ENCODE measurements at regions not wholly inside any gene's neighbourhood (a gene's known extent, or its start where the extent isn't known, plus 50 kb on each side); places are given as distances from the start of the nearest gene placed in this dataset.

- DNase-seq: no peak
- H3K36me3 Mint-ChIP-seq: no peaks in the 10 kb centered on the region
- Histone ChIP-seq H3K4me1 (ENCODE audit: control insufficient read depth, insufficient read depth, low read length) (no peaks in the 10 kb centered on the region), H3K27ac (ENCODE audit: low read length) (no peak overlapping the region), H3K36me3 (ENCODE audit: control insufficient read depth, insufficient read depth, low read length) (no peaks in the 10 kb centered on the region), H3K27me3 (ENCODE audit: control insufficient read depth, insufficient read depth, low read length) (no peaks in the 10 kb centered on the region), H3K4me3 (ENCODE audit: low read length) (no peak overlapping the region), H3K9me3 (ENCODE audit: control insufficient read depth, insufficient read depth, low read length) (peaks cover 2% of the 10 kb centered on the region)
- no peaks in the 10 kb centered on the region for H3K27me3 Mint-ChIP-seq (ENCODE audit: low read depth in 2 of 2)
- no peak for ATAC-seq
- H3K4me3 Mint-ChIP-seq: no peak overlapping the region
- peaks cover 15 to 21% of the 10 kb centered on the region in 2 donors for H3K9me3 Mint-ChIP-seq
- H3K27ac Mint-ChIP-seq: no peak overlapping the region
- WGBS (ENCODE audit: insufficient coverage): 94% methylated on average over 12 of the region's 12 CpGs
- no peaks in the 10 kb centered on the region for H3K4me1 Mint-ChIP-seq
- no peak for TF ChIP-seq CTCF (IDR thresholded peaks at IDR 0.05)
- intact Hi-C loops (cut with micrococcal nuclease): no loop called here
Measured at GRCh38 chr2:82527124-82527523, 1932.0 kb downstream of the SUCLG1 start.

DNA sequence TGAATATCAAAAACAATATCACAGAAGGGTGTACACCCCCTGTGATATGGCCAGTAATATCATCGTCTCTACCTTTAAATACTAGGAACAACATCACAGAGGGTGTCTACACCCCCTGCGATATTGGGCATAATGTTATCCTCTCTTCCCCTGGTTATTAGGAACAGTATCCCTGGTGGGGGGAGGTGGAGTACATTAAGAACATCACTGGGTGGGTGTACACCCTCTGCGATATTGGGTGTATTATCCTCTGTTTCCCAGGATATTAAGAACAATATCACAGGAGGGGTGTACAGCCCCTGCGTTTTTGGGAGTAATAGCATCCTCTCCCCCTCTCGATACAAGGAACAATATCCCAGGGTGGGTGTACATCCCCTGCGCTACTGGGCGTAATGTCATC lies 1932.8 kb downstream of the SUCLG1 start:
- Histone ChIP-seq H3K27ac (ENCODE audit: low read length) (no peak overlapping the region), H3K4me1 (ENCODE audit: control insufficient read depth, insufficient read depth, low read length) (no peaks in the 10 kb centered on the region), H3K36me3 (ENCODE audit: control insufficient read depth, insufficient read depth, low read length) (no peaks in the 10 kb centered on the region), H3K27me3 (ENCODE audit: control insufficient read depth, insufficient read depth, low read length) (no peaks in the 10 kb centered on the region), H3K9me3 (ENCODE audit: control insufficient read depth, insufficient read depth, low read length) (peaks cover 2% of the 10 kb centered on the region), H3K4me3 (ENCODE audit: low read length) (no peak overlapping the region)
- ATAC-seq (no peak), DNase-seq (no peak)
- H3K4me3 Mint-ChIP-seq: no peak overlapping the region
- no peaks in the 10 kb centered on the region for H3K36me3 Mint-ChIP-seq
- intact Hi-C loops (cut with micrococcal nuclease): no loop called here
- H3K9me3 Mint-ChIP-seq: peaks cover 13 to 21% of the 10 kb centered on the region in 2 donors
- 94% methylated on average over 4 of the region's 7 CpGs for WGBS (ENCODE audit: insufficient coverage)
- TF ChIP-seq CTCF (IDR thresholded peaks at IDR 0.05): no peak
- no peak overlapping the region for H3K27ac Mint-ChIP-seq
- no peaks in the 10 kb centered on the region for H3K4me1 Mint-ChIP-seq
- no peaks in the 10 kb centered on the region for H3K27me3 Mint-ChIP-seq (ENCODE audit: low read depth in 2 of 2)

DNA sequence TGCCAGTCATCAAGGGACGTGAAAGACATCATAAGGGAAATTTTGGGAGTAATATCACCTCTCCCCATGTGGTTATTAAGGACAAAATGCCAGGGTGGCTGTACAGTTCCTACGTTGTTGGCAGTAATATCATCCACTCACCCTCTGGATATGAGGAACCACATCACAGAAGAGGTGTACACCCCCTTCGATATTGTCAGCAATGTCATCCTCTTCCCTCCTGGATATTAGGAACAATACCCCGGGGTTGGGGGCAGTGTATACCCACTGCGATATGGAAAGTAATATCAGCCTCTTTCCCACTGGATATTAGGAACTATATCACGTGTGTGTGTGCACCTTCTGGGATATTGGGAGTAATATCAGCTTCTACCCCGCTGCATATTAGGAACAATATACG lies 1933.3 kb downstream of the SUCLG1 start:
- intact Hi-C loops (cut with micrococcal nuclease): no loop called here
- Mint-ChIP-seq H3K27ac (no peak overlapping the region), H3K9me3 (peaks cover 13 to 21% of the 10 kb centered on the region in 2 donors), H3K36me3 (no peaks in the 10 kb centered on the region), H3K27me3 (ENCODE audit: low read depth in 2 of 2) (no peaks in the 10 kb centered on the region), H3K4me3 (no peak overlapping the region), H3K4me1 (no peaks in the 10 kb centered on the region)
- Histone ChIP-seq H3K9me3 (ENCODE audit: control insufficient read depth, insufficient read depth, low read length) (no peaks in the 10 kb centered on the region), H3K36me3 (ENCODE audit: control insufficient read depth, insufficient read depth, low read length) (no peaks in the 10 kb centered on the region), H3K27me3 (ENCODE audit: control insufficient read depth, insufficient read depth, low read length) (no peaks in the 10 kb centered on the region), H3K4me3 (ENCODE audit: low read length) (no peak overlapping the region), H3K27ac (ENCODE audit: low read length) (no peak overlapping the region), H3K4me1 (ENCODE audit: control insufficient read depth, insufficient read depth, low read length) (no peaks in the 10 kb centered on the region)
- DNase-seq (no peak), ATAC-seq (no peak)
- WGBS (ENCODE audit: insufficient coverage): 83% methylated on average over 8 of the region's 8 CpGs
- TF ChIP-seq CTCF (IDR thresholded peaks at IDR 0.05): no peak

DNA sequence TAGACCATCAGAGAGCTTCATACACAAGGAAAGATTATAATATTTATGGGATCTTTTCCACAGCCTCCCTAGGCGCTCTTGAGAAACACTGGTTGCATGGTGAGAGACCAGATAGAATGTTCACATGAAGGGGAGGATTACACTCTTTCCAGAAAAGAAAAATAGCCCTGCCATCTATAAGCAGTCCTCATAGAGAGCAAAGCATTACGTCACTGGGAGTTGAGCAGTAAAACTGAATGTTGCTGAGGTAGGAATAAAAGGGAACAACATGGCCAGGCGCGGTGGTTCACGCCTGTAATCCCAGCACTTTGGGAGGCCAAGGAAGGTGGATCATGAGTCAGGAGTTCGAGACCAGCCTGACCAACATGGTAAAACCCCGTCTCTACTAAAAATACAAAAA lies 1934.3 kb downstream of the SUCLG1 start:
- no peaks in the 10 kb centered on the region for H3K4me1 ChIP-seq (ENCODE audit: control insufficient read depth, insufficient read depth, low read length)
- intact Hi-C loops (cut with micrococcal nuclease): no loop called here
- no peaks in the 10 kb centered on the region for H3K36me3 ChIP-seq (ENCODE audit: control insufficient read depth, insufficient read depth, low read length)
- DNase-seq: no peak
- H3K27ac ChIP-seq (ENCODE audit: low read length): no peak overlapping the region
- ATAC-seq: no peak
- H3K4me3 Mint-ChIP-seq: no peak overlapping the region
- TF ChIP-seq CTCF (IDR thresholded peaks at IDR 0.05): no peak
- H3K27me3 ChIP-seq (ENCODE audit: control insufficient read depth, insufficient read depth, low read length): no peaks in the 10 kb centered on the region
- no peaks in the 10 kb centered on the region for H3K4me1 Mint-ChIP-seq
- H3K36me3 Mint-ChIP-seq: no peaks in the 10 kb centered on the region
- no peak overlapping the region for H3K4me3 ChIP-seq (ENCODE audit: low read length)
- 89% methylated on average over 6 of the region's 7 CpGs for WGBS (ENCODE audit: insufficient coverage)
- peaks cover 3% of the 10 kb centered on the region for H3K9me3 ChIP-seq (ENCODE audit: control insufficient read depth, insufficient read depth, low read length)
- H3K27me3 Mint-ChIP-seq (ENCODE audit: low read depth in 2 of 2): no peaks in the 10 kb centered on the region
- no peak overlapping the region for H3K27ac Mint-ChIP-seq
- peaks cover 14 to 22% of the 10 kb centered on the region in 2 donors for H3K9me3 Mint-ChIP-seq

Data from natural killer cell (primary cell).